Bronchial epithelial cell (primary cell): ENCODE measurements at regions not wholly inside any gene's neighbourhood (a gene's known extent, or its start where the extent isn't known, plus 50 kb on each side); places are given as distances from the start of the nearest gene placed in this dataset.

Experiments
- DNase-seq: peaks from one replicate; pipeline ENCODE4 v3.0.0-alpha.2; 2010; ENCODE audit warnings: low read depth
- FAIRE-seq: peaks from 2 replicates; lab custom pipeline; 2011; peaks lifted over from hg19 to GRCh38; lab: Jason Lieb, UNC
- H3K27me3 ChIP-seq: 2 replicates; pipeline ENCODE4 v1.5.1; 2011; ENCODE audit warnings: low read length; ENCODE audit not compliant: control insufficient read depth, insufficient read depth
- H3K36me3 ChIP-seq: 2 replicates; pipeline ENCODE4 v1.5.1; 2011; ENCODE audit warnings: low read length; ENCODE audit not compliant: control insufficient read depth, insufficient read depth
- H3K4me3 ChIP-seq: 2 replicates; pipeline ENCODE4 v1.5.1; 2011; ENCODE audit warnings: mild to moderate bottlenecking, low read depth, low read length, control low read depth
- CTCF ChIP-seq: IDR thresholded peaks from 2 replicates; pipeline ENCODE4 v1.5.1; 2011; ENCODE audit warnings: mild to moderate bottlenecking, moderate library complexity, low read length, control low read depth, inconsistent platforms; ENCODE audit not compliant: insufficient read depth, severe bottlenecking

- H3K36me3 ChIP-seq: no peaks in the 10 kb centered on the region
- no peak overlapping the region for H3K4me3 ChIP-seq
- FAIRE-seq (no peak), DNase-seq (no peak)
- TF ChIP-seq CTCF: no peak
- no peaks in the 10 kb centered on the region for H3K27me3 ChIP-seq
Observed at GRCh38 chr4:116480546-116480945, 604.8 kb downstream of the TRAM1L1 start.

GRCh38 chr4:116478343-116478742, 607.0 kb downstream of the TRAM1L1 start:
- no peak for TF ChIP-seq CTCF
- FAIRE-seq (no peak), DNase-seq (no peak)
- Histone ChIP-seq H3K27me3 (no peaks in the 10 kb centered on the region), H3K36me3 (no peaks in the 10 kb centered on the region), H3K4me3 (no peak overlapping the region)

DNA sequence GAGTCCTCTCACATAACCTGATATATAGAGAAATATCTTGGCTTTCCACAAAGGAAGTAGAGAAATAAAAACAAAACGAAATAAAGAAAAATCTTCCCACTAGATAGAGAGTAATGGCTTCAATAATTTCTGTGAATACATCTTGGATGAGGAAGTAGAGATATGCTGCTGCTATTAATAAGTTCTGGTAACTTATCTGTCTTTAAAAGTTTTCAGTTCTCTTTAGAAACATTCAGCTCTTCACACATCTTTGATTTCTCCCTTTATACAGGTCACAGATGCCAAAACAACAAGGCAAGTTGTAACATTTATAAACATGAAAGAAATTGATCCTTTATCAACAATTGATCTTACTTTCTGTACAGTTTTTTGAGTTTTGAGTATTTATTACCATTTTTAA, 615.8 kb downstream of the TRAM1L1 start:
- Histone ChIP-seq H3K27me3 (no peaks in the 10 kb centered on the region), H3K4me3 (no peak overlapping the region), H3K36me3 (no peaks in the 10 kb centered on the region)
- no peak for TF ChIP-seq CTCF
- no peak for DNase-seq
- no peak for FAIRE-seq

DNA sequence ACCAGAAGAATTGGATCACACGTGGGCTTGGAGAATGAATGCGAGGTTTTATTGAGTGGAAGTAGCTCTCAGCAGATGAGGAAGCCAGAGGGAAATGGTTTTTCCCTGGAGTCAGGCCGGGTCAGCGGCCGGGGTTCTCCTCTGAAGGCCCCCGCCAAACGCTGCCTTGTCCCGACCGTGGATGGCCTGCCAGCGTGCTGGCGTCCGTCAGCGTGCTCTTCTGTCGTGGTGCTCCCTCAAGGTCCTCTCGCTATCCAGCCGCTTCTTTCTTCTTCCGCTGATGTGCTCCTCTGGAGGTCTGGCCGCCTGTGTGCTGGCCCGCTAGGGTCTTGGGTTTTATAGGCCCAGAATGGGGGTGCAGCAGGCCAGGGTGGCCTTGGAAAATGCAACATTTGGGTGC, 632.2 kb downstream of the TRAM1L1 start:
- TF ChIP-seq CTCF: no peak
- no peak for DNase-seq
- no peak overlapping the region for H3K4me3 ChIP-seq
- H3K27me3 ChIP-seq: no peaks in the 10 kb centered on the region
- FAIRE-seq: no peak
- H3K36me3 ChIP-seq: no peaks in the 10 kb centered on the region

DNA sequence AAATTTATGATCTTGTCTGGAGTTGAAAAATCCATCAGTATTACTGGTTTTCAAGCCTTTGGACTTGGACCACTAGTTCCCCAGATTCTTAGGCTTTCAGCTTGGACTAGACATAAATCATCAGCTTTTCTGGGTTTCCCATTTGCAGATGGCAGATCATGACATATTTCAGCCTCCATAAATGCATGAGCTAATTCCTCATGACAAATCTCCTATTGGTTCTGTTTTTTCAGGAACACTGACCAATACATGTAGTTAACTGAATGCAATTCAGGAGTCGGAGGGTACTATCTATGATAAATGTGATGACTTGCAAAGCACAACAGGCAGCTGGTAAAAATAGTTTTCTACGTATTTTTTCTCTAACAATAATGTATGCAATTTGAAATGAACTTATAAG, 635.6 kb downstream of the TRAM1L1 start:
- Histone ChIP-seq H3K36me3 (no peaks in the 10 kb centered on the region), H3K27me3 (no peaks in the 10 kb centered on the region), H3K4me3 (no peak overlapping the region)
- TF ChIP-seq CTCF: no peak
- DNase-seq: no peak
- no peak for FAIRE-seq

DNA sequence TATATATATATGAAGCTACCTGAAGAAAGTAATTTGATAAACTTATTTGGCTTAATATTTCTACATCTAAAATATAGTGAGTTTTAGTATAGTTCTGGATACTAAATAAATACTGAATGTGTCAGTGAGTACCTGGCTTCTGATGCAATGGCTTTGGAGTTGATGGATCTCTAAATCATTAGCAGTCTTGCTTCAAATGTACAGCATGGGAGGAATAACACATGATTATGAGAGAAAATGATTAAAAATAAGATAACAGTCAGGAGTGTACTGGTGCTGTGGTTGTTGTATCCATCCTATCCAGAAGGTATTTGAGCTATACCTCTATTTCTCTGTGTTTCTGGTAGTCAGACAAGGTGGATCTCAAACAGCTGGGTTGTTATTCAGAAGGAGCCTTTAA, 641.3 kb downstream of the TRAM1L1 start:
- Histone ChIP-seq H3K4me3 (no peak overlapping the region), H3K27me3 (no peaks in the 10 kb centered on the region), H3K36me3 (no peaks in the 10 kb centered on the region)
- TF ChIP-seq CTCF: no peak
- DNase-seq: no peak
- no peak for FAIRE-seq
